ACC112 (cell line): ENCODE measurements at regions not wholly inside any gene's neighbourhood (a gene's known extent, or its start where the extent isn't known, plus 50 kb on each side); places are given as distances from the start of the nearest gene placed in this dataset.

Experiments
- H2AFZ ChIP-seq: fragments of 200-600 bp; sonication (generic); one replicate; pipeline ENCODE4 v1.6.0; 2017; ENCODE audit warnings: antibody characterized with exemption, low read length; ENCODE audit not compliant: unreplicated experiment
- H3K27ac ChIP-seq: fragments of 200-600 bp; sonication (generic); 2 replicates; pipeline ENCODE4 v1.5.1; 2014; ENCODE audit warnings: low read depth, mild to moderate bottlenecking, antibody characterized with exemption, low read length, moderate library complexity
- H3K27me3 ChIP-seq: fragments of 200-600 bp; sonication (generic); 2 replicates; pipeline ENCODE4 v1.6.1; 2014; ENCODE audit warnings: mild to moderate bottlenecking, antibody characterized with exemption, low read length, moderate library complexity, mixed read lengths; ENCODE audit not compliant: insufficient read depth
- H3K36me3 ChIP-seq: fragments of 200-600 bp; sonication (generic); 2 replicates; pipeline ENCODE4 v1.6.1; 2016; ENCODE audit warnings: mild to moderate bottlenecking, antibody characterized with exemption, low read length, moderate library complexity, mixed read lengths; ENCODE audit not compliant: insufficient read depth
- H3K4me1 ChIP-seq: fragments of 200-600 bp; sonication (generic); one replicate; pipeline ENCODE4 v1.6.1; 2016; ENCODE audit warnings: low read length, mixed read lengths; ENCODE audit not compliant: insufficient read depth, unreplicated experiment, control insufficient read depth
- H3K4me3 ChIP-seq: fragments of 200-600 bp; sonication (generic); 2 replicates; pipeline ENCODE4 v1.5.1; 2014; ENCODE audit warnings: mild to moderate bottlenecking, low read depth, low read length
- H3K79me2 ChIP-seq: fragments of 200-600 bp; sonication (generic); one replicate; pipeline ENCODE4 v1.6.0; 2016; ENCODE audit warnings: low read length; ENCODE audit not compliant: control insufficient read depth, unreplicated experiment, insufficient read depth

GRCh38 chr7:136027160-136027559 is 50.0 kb upstream of the MTPN start:
- H3K4me1 ChIP-seq, result no peaks in the 10 kb centered on the region
- H2AFZ ChIP-seq, result no peak overlapping the region
- H3K79me2 ChIP-seq, result no peaks in the 10 kb centered on the region
- H3K27ac ChIP-seq, result no peak overlapping the region
- H3K4me3 ChIP-seq, result no peak overlapping the region
- H3K36me3 ChIP-seq, result no peaks in the 10 kb centered on the region
- peaks cover 64% of the 10 kb centered on the region for H3K27me3 ChIP-seq
